ENCODE measurements at regions not wholly inside any gene's neighbourhood (a gene's known extent, or its start where the extent isn't known, plus 50 kb on each side); places are given as distances from the start of the nearest gene placed in this dataset.

GRCh38 chr3:153331676-153332075 is 169.7 kb downstream of the RAP2B start:
- TF ChIP-seq, protein P1, sequence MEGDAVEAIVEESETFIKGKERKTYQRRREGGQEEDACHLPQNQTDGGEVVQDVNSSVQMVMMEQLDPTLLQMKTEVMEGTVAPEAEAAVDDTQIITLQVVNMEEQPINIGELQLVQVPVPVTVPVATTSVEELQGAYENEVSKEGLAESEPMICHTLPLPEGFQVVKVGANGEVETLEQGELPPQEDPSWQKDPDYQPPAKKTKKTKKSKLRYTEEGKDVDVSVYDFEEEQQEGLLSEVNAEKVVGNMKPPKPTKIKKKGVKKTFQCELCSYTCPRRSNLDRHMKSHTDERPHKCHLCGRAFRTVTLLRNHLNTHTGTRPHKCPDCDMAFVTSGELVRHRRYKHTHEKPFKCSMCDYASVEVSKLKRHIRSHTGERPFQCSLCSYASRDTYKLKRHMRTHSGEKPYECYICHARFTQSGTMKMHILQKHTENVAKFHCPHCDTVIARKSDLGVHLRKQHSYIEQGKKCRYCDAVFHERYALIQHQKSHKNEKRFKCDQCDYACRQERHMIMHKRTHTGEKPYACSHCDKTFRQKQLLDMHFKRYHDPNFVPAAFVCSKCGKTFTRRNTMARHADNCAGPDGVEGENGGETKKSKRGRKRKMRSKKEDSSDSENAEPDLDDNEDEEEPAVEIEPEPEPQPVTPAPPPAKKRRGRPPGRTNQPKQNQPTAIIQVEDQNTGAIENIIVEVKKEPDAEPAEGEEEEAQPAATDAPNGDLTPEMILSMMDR (IDR thresholded peaks at IDR 0.05): no peak
- no peak for TF ChIP-seq POLR2A (IDR thresholded peaks at IDR 0.05)

All from adrenal gland (tissue), 5 donors.